ENCODE measurements at regions not wholly inside any gene's neighbourhood (a gene's known extent, or its start where the extent isn't known, plus 50 kb on each side); places are given as distances from the start of the nearest gene placed in this dataset.

GRCh38 chr5:37989884-37990283 is 150.0 kb upstream of the GDNF start:
- TF ChIP-seq POLR2A (IDR thresholded peaks at IDR 0.05; ENCODE audit: low read depth, low read length) (no peak), RAD21 (IDR thresholded peaks at IDR 0.05; ENCODE audit: low read length) (no peak), CTCF (conservative IDR thresholded peaks at IDR 0.05; ENCODE audit: low read depth, low read length) (no peak), ELK1 (IDR thresholded peaks at IDR 0.05; ENCODE audit: borderline replicate concordance, low read depth, low read length) (no peak), USF2 (IDR thresholded peaks at IDR 0.05; ENCODE audit: low read depth, low read length) (no peak), MAFK (IDR thresholded peaks at IDR 0.05; ENCODE audit: low read depth, low read length) (no peak), CEBPB (IDR thresholded peaks at IDR 0.05; ENCODE audit: low read depth, low read length) (no peak), MAZ (IDR thresholded peaks at IDR 0.05; ENCODE audit: borderline replicate concordance, low read depth, low read length) (no peak)
